ENCODE measurements at regions not wholly inside any gene's neighbourhood (a gene's known extent, or its start where the extent isn't known, plus 50 kb on each side); places are given as distances from the start of the nearest gene placed in this dataset.

DNA sequence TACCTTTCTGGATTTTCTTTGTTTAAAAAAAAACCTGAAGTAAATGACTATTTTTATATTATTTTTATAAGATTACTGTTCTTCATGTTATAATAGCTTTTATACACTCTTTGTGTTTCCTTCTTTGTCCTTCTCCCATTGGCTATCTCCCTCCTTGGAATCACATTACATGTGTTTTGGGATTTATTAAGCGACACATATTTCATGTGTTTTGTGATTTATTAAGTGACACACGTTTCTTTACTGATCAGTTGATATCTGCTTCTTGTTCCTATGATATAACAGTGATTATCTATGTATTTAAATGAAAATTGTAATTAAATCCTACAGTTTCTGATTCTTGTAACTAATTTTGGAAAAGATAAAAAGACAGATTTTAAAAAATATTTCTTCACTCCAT, 817.3 kb upstream of the AGA start:
- no peak for TF ChIP-seq POLR2A (IDR thresholded peaks at IDR 0.05; ENCODE audit: low read depth, low read length)
- TF ChIP-seq ASH2L (IDR thresholded peaks at IDR 0.05; ENCODE audit: borderline replicate concordance, low read depth): no peak
- no peak for TF ChIP-seq CTCF (IDR thresholded peaks at IDR 0.05 in 2 of 3, conservative IDR thresholded peaks at IDR 0.05 in 1 of 3; ENCODE audit: control insufficient read depth in 2 of 3, extremely low read depth in 1 of 3, insufficient read depth in 1 of 3, low read depth in 3 of 3, low read length in 3 of 3)
- TF ChIP-seq NFYB (IDR thresholded peaks at IDR 0.05; ENCODE audit: insufficient read depth, low read depth, low read length): no peak
- TF ChIP-seq HDAC2 (IDR thresholded peaks at IDR 0.05): no peak
- TF ChIP-seq RAD21 (IDR thresholded peaks at IDR 0.05; ENCODE audit: insufficient read depth, low read depth, low read length): no peak
- TF ChIP-seq, protein P1, sequence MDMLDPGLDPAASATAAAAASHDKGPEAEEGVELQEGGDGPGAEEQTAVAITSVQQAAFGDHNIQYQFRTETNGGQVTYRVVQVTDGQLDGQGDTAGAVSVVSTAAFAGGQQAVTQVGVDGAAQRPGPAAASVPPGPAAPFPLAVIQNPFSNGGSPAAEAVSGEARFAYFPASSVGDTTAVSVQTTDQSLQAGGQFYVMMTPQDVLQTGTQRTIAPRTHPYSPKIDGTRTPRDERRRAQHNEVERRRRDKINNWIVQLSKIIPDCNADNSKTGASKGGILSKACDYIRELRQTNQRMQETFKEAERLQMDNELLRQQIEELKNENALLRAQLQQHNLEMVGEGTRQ (IDR thresholded peaks at IDR 0.05; ENCODE audit: borderline replicate concordance, low read depth, low read length): no peak
- TF ChIP-seq TAF1 (IDR thresholded peaks at IDR 0.05; ENCODE audit: borderline replicate concordance, low read depth, low read length): no peak
- TF ChIP-seq TCF12 (IDR thresholded peaks at IDR 0.05; ENCODE audit: low read depth, low read length): no peak
- no peak for TF ChIP-seq EGR1 (IDR thresholded peaks at IDR 0.05; ENCODE audit: borderline replicate concordance in 1 of 2, low read depth in 2 of 2, low read length in 2 of 2)
- no peak for TF ChIP-seq E4F1 (IDR thresholded peaks at IDR 0.05; ENCODE audit: borderline replicate concordance, partially characterized antibody)
- no peak for TF ChIP-seq CHD2 (IDR thresholded peaks at IDR 0.05; ENCODE audit: borderline replicate concordance, low read depth, low read length)

Measured in GM12878 (cell line).